NCI-H128 (cell line): ENCODE measurements at regions not wholly inside any gene's neighbourhood (a gene's known extent, or its start where the extent isn't known, plus 50 kb on each side); places are given as distances from the start of the nearest gene placed in this dataset.

Experiments
- DNase-seq: peaks from one replicate; lab custom pipeline; 2025; ENCODE audit not compliant: unreplicated experiment; lab: John Stamatoyannopoulos, UW

DNA sequence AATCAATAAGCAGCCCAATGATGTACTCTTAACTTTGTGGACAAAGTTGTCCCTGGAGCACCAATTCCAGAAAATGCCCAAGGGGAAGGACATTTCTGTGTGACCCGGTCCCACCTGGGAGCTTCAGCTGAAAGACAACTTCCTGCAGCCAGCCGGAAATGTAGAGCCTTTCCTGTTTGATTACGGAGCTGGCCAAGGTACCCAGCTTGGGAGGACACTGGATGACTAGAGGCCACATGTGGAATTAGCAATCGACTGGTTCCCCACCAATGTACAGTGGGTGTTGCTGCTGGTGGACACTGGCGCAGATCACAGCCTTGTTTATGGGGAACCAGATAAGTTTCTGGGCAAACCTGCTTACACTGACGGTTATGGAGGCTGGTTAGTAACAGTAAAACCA, 53.0 kb upstream of the ZC3H15 start:
- DNase-seq, result no peak

DNA sequence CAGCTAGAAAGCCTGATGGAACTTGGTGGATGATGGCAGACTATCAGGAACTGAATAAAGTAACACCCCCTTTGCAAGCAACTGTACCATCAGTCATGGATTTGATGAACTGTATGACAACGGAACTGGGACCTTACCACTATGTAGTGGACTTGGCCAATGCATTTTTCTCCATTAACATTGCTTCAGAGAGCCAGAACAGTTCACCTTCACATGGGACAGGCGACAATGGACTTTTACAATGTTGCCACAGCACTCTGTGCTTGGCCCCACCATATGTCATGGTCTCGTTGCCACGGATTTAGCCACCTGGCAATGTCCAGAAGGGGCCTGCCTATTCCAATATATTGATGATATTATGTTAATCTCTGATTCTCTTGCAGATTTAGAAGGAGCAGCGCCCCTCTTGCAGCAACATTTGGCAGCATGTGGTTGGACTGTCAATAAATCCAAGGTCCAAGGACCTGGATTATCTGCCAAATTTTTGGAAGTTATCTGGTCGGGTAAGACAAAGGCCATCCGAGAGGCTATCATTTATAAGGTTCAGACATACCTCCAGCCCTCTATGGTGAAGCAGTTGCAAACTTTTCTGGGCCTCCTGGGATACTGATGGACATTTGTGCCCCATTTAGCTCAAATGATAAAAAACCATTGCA, 52.2 kb upstream of the ZC3H15 start:
- DNase-seq, result no peak
